NCI-H1930 (cell line): ENCODE measurements at regions not wholly inside any gene's neighbourhood (a gene's known extent, or its start where the extent isn't known, plus 50 kb on each side); places are given as distances from the start of the nearest gene placed in this dataset.

Experiments
- DNase-seq, 2 experiments: peaks; one replicate each; lab custom pipeline; 2025; lab: John Stamatoyannopoulos, UW

- DNase-seq, result no peak
These were observed 119.1 kb downstream of the NDUFA10 start for GRCh38 chr2:239905884-239906654.

GRCh38 chr2:239905306-239905705, 119.8 kb downstream of the NDUFA10 start:
- no peak for DNase-seq

GRCh38 chr2:239904496-239904895, 120.6 kb downstream of the NDUFA10 start:
- DNase-seq, result no peak

DNA sequence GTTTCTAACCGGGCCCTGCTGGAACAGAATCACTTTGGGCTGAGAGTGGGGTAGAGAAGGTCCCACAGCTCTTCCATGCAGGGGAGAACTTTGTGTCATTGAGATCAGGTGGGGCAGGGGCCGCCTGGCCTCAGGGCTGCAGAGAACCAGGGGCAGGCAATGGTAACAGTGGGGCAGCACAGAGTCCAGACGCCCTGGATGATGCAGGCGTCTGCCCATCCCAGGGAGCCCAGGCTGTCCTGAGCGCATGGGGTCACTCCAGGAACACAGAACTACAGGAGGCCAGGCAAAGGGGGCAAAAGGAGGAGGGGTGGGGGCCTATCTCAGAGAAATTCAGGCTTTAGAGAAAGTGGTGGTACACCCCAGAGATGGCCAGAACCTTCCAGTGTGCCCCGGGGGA, 121.3 kb downstream of the NDUFA10 start:
- DNase-seq, result no peak

GRCh38 chr2:239903210-239903609, 121.9 kb downstream of the NDUFA10 start:
- DNase-seq, result no peak

DNA sequence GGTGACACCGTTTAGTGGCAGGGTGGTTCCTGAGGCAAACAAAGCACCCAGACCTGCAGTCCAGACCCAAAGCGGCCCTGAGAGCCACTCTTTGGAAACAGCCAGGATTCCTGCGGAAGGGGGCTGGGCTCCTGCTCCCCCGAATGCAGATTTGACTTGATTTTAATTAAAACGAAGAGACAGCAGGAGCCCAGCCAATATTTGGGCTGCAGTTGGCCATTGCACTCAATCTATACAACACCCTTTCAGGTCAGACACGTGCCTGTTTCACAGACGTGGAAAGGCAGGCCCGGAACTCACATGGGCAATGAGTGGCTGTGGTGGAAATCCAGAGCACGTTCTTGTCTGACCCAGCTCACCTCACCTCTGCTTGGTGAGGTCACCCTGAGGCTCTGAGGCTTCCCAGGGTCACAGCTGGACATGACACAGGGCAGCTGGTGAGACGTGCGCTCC, 122.4 kb downstream of the NDUFA10 start:
- no peak for DNase-seq

GRCh38 chr2:239898292-239898925, 126.7 kb downstream of the NDUFA10 start:
- DNase-seq, result no peak

- no peak for DNase-seq
These were observed 127.4 kb downstream of the NDUFA10 start for GRCh38 chr2:239897596-239898235.

DNA sequence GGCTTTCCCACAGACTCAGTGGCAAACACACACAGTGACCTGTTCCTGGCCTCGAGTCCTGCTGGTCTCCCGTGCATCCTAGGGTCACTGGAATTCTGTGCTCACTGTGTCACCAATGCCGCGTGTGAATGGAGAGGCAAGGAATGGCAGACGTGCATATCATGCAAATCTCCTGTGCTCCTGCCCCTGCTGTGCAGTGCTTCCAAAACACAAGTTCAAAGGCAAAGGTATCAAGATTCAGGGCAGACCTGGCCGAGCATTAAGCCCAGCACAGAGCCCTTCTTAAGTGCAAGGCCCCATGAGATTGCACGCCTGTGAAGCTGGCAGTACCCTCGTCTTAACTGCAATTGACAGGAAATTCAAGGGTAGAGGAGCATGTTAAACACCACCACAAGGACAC, 129.1 kb downstream of the NDUFA10 start:
- DNase-seq, result no peak

GRCh38 chr2:239895669-239896068, 129.5 kb downstream of the NDUFA10 start:
- no peak for DNase-seq

DNA sequence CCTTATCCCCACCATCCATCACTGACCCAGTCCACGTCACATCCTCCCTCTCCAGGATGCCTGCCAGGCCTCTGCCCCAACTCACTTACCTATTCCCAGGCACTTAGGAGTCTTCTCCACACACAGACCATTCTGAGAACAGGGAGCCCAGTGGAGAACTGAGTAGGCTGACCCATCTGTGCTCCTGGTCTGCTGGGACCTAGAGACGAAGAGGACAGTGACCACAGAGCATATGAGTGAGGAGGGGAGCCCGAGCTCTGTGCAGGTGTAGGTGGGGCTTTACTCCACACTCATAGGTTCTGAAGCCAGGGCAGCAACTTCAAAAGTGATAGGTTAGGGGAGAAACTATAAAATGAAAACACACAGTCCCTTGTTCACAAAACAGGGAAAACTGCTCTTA, 130.0 kb downstream of the NDUFA10 start:
- DNase-seq, result no peak

DNA sequence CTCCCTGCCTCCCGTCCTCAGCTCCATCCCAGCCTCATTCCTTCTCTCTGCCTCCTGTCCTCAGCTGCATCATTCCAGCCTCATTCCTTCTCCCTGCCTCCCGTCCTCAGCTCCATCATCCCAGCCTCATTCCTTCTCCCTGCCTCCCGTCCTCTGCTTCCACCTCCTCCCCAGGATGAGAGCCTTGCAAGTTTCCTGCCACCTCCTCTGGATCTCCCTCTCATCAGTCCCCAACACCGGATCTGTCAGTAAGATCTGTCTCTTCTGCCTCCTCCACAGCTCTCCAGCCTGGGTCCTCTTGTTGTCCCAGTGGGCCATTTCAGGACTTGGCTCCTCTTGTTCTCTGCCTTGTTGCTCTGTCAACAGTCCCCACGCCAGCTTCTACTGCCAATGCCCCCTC, 130.9 kb downstream of the NDUFA10 start:
- DNase-seq, result no peak

- DNase-seq, result no peak
These were observed 132.0 kb downstream of the NDUFA10 start for GRCh38 chr2:239893236-239893515.

- DNase-seq, result no peak
These were observed 132.5 kb downstream of the NDUFA10 start for GRCh38 chr2:239892441-239893235.

GRCh38 chr2:239891698-239892097, 133.4 kb downstream of the NDUFA10 start:
- no peak for DNase-seq

DNA sequence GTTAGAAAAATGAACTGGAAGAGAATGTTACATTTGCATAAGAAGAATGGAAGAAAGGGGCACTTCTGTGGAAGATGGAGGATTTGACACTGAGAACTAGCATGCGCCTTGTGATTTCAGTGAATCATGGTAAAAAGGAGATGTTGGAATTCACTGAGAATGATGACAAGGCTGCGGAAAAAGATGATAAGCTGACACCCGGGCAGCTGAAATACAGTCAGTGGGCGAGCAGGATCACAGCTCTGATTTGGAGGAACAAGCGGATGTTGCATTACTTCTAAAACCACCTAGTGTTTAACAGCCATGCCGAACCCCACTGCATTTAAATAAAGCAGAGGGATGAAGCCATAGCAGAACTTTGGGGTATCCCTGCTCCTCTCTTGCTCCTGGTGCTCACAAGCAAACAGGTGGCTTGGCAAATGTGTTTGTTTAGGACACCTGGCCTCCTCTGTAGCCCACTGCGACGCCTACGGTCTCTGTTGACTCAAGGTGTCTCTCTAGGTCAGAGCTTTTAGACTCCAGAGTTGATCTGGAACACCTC, 134.9 kb downstream of the NDUFA10 start:
- DNase-seq, result no peak

- DNase-seq, result no peak
These were observed 135.5 kb downstream of the NDUFA10 start for GRCh38 chr2:239889641-239890121.

- DNase-seq, result no peak
These were observed 137.5 kb downstream of the NDUFA10 start for GRCh38 chr2:239887604-239888003.

DNA sequence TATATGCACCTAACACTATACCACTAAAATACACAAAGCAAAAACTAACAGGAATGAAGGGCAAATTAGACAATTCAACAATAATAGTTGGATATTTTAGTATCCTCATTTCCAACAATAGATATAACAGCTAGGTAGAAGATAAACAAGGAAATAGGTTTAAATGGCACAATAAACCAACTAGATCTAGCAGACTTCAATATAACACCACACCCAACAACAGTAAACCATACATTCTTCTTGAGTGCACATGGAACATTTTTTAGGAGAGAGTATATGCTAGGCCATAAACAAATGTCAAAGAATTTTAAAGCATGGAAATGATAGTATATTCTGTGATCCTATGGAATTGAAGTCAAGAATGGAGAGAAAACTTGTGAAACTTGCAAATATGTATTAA, 138.4 kb downstream of the NDUFA10 start:
- DNase-seq, result no peak

DNA sequence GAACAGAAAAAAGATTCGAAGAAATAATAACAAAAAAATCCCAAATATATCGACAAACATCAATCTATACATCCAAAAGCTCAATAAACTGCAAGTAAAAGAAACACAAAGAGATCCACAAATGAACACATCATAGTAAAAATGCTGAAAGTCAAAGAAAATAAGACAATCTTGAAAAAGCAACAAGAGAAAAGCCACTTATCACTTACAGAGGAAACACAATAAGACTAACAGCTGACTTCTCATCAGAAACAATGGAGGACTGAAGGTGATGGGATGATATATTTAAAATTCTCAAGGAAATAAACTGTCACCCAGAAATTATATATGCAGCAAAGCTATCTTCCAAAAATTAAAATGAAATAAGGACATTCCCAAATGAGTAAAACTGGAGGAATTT, 140.3 kb downstream of the NDUFA10 start:
- no peak for DNase-seq

DNA sequence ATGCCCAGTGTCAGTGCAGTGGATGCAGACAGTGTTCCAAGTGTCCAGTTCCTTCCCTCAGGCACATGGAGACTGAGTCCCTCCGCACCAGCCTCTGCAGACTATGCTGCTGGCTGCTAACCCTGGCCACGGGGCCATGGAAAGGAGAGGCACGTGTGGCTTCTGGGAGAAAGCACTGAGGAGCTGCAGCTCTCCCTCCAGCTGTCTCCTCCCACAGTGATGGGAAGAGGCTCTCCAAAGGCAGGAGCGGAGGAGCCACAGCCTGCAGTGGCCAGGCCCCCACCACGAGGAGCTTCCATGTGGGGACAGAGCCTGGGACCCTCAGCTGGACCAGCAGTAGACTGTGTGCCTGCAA, 141.1 kb downstream of the NDUFA10 start:
- no peak for DNase-seq

DNA sequence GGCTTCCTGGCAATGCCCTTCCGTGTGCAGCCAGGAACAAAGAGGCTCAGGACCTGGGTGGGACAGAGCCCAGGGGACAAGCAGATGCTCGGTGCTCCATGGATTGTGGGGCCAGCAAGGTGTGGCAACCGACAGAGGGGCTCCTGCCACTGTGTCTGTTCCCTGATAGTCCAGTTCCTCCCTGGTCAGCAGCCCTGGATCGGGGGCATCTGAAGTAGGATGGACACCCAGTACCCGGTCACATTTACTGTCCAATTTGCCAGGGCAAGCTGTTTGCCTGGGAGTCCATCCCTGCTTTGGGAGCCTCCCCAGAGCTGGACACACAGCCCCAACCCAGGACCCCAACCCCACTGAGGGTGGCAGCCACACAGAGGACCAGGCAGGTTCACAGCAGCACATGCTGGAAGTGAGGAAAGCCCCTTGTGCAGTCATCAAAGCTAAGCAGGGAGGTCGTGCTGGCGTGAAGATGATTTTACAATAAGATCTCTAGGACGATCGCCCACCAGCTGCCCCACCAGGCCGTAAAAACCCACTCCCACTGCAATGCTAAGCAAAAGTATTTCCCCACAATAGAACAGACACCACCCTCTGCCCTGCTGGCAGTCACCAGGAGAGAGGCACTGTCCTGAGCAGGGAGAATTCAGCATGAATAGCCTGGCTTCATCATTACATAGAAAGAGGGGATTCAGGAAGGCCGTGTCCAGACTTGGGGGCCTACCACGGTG, 141.7 kb downstream of the NDUFA10 start:
- no peak for DNase-seq
